ENCODE measurements at regions not wholly inside any gene's neighbourhood (a gene's known extent, or its start where the extent isn't known, plus 50 kb on each side); places are given as distances from the start of the nearest gene placed in this dataset.
"Not testable (repeated sequence)": the region's sequence is repeated elsewhere in the genome, so short reads cannot be mapped to it uniquely, and the experiment has no call there.

- DNase-seq (ENCODE audit: low read depth, low spot score), result peak; percentile 12
Observed at GRCh38 chrX:83416273-83416672, 91.8 kb upstream of the POU3F4 start.

- no peak for DNase-seq (ENCODE audit: low read depth, low spot score)
Observed at GRCh38 chrX:83419030-83419792, 88.9 kb upstream of the POU3F4 start.

- no peak for DNase-seq (ENCODE audit: low read depth, low spot score)
Observed at GRCh38 chrX:83422836-83423235, 85.3 kb upstream of the POU3F4 start.

- DNase-seq (ENCODE audit: low read depth, low spot score), result not testable (repeated sequence)
Observed at GRCh38 chrX:83442552-83442951, 65.5 kb upstream of the POU3F4 start.

GRCh38 chrX:83446355-83446754 lies 61.7 kb upstream of the POU3F4 start:
- DNase-seq (ENCODE audit: low read depth, low spot score), result no peak
